IPS DF 4.7 (cell line): ENCODE measurements at regions not wholly inside any gene's neighbourhood (a gene's known extent, or its start where the extent isn't known, plus 50 kb on each side); places are given as distances from the start of the nearest gene placed in this dataset.
A peak's percentile ranks its signal among the peaks of the same experiment; 100 is the strongest.

Experiments used
- DNase-seq: peaks from one replicate; pipeline ENCODE4 v3.0.0-alpha.2; 2013; ENCODE audit warnings: low spot score; ENCODE audit errors: extremely low read depth

DNA sequence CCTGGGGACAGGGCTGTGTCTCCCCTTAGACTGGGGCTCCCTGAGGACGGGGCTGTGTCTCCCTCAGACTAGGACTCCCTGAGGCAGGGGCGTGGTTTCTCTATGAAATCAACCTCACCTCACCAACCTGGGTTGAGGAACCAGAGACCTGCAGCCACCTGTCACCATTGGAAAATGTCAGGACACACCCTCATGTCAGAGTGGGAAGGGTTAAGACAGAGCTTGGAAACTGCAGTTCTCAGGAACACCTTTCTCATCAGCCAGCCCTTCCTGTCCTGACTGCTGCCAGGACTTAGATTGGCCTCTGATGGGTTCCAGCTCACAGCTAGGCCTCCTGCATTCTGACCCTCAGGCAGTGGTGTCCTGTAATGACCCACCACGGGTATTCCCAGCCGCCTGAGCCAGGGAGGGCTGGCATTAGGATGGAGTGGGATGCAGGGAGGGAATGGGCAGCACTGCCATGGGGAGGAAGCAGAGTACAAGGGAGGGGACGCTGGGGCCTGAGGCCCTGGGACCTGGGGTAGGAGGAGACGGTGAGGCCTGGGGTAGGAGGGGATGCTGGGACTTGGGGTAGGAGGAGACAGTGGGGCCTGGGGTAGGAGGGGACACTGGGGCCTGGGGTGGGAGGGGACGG lies 76.3 kb downstream of the MRPL14 start:
- no peak for DNase-seq

DNA sequence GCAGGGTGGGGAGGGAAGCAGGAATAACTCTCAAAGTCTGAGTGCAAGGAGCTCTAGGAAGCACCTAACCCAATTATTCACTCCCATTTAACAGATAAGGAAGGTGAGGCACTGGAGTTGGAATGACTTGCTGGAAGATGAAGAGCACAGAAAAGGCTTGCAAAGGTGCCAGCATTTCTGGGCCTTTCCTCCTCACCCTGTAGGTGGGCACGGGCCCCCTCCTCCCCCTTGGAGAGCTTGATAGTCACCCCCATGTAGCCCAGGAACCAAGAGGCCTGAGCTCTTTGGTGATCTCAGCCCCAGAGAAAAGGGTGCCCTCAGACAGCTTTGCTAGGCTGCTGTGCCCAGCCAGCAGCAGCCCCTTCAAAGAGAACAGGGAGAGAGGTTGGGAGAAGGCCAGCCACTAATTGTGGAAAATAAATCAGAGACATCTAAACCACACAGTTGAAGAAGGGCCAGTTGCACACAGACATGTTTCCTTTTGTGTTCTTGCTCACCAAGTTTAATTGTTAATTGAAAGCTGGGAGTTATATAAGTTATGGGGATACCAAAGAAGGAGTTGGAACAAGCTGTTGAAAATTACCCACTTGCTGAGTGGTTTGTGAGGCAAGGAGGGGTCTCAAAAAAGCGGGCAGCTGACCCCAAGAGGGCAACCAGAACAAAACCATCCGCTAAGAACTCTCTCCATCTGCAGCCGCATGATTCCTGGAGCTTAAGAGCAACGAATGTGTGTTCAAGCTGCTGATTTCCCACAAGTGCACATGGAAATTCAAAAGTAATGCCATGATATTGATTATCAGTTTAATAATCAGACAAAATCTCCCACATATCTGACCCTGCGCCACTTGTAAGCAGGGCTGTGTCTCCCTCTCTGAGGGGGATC lies 77.0 kb downstream of the MRPL14 start:
- DNase-seq = no peak

DNA sequence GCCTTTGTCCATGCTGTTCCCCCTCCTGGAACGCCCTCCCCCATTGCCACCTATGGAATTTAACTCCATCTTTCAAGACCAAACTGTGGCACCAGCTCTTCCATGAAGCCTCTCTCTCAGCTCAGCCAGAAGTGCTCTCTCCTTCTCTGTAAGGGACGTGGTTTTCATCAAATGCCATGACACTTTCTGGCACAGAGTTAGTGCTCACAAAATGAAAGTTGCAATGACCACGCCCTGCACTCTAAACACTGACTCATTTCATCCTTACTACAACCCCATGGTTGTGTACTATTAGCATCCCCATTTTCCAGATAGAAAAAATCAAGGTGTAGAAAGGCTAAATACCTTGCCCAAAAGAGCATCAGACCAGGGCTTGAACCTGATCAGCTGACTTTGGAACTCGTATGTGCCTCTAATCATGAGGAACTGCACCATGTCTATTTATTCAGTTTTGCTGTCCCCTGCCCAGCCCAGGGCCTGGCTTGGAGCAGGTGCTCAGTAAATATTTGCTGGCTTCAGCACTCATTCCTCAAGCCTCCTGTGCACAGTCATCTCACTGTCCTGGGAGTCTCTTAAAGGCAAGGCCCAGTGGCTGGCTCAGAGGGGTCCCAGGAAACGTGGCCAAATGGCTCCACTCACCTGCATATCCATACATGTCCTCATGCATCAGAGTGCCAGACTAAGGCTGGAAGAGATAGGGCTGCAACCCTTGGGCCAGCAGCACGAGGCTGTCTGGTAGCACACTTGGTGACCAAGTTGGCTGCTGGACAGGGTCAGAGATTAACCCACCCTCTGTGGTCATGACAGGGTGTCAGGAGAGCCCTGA lies 77.9 kb downstream of the MRPL14 start:
- DNase-seq = no peak

DNA sequence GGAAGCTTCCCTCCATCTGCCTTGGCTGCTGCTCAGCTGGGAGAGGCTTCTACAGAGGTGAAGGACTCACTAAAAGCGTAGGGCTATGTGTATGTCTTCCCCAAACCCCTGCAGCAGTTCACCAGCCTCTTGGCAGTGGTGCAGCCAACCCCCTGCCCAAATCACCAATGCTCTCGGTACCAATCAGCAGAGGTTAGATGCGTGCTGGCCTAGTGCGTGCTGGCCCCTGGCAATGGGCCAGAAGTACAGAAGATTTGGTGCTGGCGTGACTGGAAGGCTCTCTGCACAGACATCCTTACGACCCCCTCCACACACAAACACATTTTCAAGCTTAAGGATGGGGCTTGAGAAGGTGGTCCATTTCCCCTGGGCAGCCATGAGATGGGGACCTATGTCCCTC lies 79.0 kb downstream of the MRPL14 start:
- no peak for DNase-seq

DNA sequence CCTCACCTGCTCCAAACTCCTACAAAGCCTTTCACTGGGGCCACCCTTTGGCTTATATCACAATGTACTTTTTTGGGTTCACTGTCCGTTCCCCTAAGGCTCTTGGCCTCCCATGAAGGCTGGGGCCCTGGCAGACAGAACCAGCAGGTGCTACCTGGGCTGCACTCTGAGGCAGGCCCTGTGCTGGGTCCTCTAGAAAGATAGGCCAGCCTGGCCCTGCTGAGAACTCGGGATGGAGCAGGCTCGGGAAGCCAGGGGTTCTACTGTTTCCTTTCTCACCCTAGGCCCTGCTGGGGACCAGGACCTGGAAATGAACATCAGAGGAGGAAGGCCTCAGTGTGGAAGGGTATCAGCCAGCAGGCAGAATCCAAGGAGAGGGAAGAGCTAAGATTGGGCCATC lies 79.5 kb downstream of the MRPL14 start:
- DNase-seq = no peak

DNA sequence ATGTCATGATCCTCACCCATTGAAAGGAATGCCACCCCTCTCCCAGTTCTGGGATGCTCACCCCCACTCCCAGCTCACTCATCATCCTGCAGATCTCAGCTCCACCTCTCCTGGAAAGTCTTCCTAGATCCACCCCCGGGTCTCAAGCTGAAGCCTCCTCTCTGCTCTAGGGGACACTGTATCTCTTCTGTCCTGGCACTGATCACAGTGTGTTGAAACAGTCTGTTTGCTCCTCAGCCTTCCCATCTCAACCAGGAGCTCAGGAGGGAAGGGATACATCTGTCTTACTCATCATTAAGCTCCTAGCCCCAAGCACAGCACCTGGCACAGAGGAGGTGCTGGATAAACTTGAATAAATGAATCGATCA lies 80.1 kb downstream of the MRPL14 start:
- no peak for DNase-seq

DNA sequence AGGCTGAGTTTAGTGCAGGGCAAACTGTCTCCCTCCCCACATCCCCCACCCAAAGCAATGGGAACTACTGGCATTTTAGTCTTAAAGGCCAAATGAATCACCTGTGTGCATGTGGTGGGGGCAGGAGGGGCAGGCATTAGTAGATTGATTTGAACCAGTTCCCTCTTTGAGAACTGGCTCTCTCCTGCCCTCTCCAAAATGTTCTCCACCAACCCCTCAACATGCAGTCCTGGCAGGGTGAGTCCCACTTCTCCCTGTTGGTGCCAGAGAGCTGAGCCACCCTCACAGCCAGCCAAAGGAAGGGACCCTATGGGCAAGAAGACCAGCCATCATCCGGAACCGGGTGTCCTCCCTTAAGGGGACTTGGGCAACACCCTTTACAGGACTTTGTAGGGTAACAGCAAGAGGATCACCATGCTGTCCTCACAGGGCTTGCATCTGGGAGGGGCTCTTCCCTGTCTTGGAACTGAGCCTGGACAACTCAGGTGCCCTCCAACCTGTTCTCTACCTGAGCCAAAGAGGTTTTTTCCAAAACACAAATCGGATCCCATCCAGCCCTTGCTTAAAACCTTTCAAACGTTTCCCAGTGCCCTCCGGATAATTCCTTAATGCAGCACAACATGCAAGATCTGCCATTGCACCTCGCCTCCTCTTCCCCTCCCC lies 80.6 kb downstream of the MRPL14 start:
- DNase-seq = no peak

DNA sequence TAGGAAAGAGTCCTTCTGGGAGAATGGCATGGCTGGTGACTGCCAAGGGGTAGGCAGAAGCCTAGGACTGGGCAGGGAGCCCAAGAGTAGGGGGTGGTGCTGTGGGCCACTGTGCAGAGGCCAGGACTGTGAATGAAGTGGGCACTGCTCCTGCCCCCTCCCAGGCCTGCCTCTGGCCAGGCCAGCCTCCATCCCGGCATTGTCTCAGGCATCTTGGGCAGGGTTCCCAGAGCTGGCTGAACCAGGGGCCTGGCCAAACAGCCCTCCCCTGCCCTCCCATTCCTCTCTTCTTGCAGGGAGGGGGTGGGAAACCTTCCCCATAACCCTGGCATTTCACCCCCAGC lies 81.6 kb downstream of the MRPL14 start:
- no peak for DNase-seq

DNA sequence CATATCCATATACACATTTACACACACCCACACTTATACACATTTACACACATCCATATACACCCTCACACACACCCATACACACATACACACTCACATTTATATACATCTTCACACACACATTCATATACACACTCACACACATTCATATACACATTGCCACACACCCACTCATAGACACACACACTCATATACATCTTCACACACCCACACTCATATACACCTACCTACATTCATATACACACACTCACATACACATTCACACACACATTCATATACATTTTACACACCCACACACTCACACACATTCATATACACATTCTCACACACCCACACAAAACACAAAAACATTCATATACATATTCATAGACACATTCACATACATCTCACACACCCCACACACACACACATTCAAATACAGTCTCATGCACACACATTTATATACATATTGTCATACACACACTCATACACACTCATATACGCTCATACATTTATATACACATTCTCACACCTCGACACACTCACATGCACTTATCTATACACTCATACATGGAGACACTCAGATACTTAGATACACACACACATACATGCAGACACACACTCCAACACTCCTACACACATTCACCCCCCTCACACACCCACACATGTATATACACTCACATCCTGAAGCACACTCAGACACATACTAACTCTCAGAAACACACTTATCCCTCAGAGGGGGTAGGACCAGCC lies 82.1 kb downstream of the MRPL14 start:
- no peak for DNase-seq

DNA sequence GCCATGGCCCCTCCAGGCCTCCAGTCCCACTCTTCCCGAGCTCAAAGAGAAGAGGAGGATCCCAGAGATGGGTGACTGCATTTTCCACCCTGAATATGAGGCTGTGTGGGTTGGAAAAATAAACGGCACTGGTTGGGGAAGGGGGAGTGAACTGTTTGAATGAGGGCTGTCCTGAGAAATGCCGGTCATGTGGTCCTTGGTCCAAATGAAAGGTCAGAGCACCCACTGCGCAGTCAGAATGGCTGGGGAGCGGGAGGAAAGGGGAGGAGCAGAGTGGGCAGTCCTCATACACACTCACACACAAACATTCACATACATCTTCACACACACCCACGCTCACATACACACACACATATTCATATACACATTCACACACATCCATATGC lies 83.1 kb downstream of the MRPL14 start:
- no peak for DNase-seq

DNA sequence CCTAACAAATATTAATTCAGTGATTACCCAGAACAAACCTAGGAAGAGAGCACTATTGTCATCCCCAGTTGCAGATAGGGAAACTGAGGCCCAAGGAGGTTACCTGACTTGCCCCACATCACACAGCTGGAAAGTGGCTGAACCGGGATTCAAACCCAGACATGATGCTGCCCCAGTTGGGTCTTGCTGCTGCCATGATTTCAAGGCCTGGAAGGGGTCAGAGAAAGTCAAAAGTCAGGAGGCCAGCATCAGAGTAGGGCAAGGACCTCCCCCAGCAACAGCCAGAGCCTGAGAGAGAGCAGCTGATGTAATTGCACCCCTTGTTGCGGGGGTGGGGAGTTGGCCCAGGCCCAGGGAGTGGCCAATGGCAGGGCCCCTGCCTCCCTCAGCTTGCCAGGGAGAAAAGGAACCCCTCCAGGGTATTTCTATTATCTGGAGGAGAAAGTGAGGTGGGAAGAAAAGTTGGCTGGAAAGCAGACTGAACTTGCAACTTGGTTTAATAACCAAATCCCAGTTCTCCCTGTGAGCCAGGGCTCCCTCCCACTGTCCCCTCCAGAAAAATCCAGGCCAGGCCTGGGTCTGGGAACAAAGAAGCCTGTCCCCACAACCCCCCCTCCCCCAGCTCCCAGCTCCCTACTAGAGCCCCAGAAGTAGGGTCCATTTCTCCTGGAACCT lies 83.6 kb downstream of the MRPL14 start:
- no peak for DNase-seq

DNA sequence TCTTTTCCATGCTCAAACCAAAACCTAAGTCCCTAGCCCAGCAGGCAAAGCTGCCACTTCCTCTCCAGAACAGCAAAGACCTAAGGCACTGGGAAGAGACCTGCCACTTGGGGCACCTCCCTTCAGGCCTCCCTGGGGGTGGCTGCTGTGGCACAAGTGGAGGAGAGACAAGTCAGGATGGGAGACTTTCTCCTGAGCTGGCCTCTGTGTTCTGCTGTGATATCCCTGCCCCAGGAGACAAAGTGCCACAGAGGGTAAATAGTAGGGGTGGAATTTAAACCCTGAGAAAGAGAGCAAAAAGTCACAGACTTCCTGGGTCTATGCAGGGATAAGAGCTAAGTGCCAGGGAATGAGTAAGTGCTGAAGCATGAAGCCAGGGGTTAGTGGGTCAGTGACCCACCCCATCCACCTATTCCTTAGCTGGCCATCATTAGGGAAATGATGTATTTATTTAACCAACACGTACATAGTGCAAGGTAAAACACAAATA lies 84.2 kb downstream of the MRPL14 start:
- no peak for DNase-seq

DNA sequence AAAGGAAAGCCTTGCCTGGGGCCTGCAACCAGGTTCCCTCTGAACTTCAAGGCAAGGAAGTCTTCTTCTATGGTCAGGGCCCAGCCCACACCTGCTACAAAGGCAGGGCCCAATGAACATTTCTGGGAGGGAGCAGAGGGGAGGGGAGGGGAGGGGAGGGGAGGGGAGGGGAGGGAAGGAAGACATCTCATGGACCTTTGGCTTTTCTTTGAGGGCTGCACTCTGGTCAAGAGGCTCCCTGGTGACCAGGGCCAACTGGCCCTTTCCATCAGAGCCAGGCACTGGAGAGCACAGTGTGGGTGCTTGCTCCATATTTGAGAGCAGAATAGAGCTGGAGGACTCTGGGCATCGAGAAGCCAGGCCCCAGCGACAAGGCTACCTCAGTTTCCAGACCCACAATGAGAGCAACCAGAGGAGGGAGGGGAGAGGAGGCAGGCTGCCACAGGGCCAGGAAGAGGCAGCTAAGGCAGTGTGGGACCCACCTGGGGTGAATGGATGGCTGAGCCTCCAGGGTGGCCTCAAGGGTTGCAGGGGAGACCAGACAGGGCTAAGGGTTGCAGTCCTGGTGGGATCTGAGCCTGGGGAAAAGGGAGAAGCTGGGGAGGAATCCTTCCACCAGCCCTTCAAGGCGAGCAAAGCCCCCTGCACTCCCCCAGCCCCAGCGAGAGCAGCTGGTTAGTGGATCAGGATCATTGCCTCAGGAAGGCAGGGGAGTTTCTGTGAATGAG lies 84.8 kb downstream of the MRPL14 start:
- DNase-seq = no peak

DNA sequence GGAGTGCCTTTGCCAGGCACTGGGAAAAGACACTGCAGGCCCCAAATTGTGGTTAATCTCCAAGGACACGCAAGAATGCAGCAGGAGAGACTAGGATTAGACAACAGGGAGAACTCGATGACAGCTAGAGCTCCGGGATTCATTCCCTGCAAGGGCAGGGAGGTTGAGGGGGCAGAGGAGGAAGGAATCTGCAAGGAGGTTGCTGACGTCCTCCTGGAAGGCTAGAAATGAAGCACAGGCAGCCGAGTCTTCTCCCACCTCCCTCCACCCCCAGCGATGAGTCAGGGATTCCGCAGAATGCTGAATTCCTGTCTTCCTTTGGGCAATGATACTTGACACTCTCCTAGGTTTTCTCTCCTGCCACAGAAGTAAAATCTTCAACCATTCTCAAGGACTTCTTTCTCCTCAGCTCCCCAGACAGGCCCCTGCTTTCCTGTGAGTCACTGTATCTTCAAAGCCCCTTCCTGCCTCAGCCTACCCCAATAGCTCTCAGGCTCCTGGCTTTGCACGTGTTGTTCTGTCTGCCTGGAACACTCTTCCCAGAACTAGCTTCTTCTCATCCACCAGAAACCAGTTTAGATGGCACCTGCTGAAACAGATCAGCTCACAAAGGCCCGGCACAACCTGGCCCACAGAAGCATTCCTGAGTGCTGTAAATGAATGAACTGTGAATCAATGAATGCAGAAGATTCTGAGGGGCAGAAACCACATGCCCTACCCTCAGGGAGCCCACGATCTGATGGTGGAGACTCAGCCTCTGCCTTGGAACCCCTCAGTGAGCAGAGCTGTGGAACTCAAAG lies 85.6 kb downstream of the MRPL14 start:
- peak; percentile 56 for DNase-seq

DNA sequence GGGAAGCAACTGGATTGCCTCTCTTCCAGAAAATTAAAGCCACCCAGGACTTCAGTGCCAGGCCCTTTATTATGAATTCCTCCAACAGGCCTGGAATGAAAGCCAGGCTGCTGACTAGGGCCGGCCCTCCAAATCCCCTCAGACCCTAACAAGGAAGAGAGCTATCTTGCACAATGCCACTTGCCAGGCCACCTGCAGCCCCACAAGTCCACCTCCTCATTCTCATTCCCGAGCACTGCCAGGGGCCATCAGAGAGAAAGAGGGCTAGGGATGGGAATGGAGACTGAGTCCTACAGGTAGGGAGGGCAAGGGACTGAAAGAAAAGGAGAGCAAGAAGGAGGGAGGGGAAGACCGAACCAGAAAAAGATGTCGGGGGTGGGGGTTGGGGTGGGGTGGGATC lies 86.5 kb downstream of the MRPL14 start:
- no peak for DNase-seq

DNA sequence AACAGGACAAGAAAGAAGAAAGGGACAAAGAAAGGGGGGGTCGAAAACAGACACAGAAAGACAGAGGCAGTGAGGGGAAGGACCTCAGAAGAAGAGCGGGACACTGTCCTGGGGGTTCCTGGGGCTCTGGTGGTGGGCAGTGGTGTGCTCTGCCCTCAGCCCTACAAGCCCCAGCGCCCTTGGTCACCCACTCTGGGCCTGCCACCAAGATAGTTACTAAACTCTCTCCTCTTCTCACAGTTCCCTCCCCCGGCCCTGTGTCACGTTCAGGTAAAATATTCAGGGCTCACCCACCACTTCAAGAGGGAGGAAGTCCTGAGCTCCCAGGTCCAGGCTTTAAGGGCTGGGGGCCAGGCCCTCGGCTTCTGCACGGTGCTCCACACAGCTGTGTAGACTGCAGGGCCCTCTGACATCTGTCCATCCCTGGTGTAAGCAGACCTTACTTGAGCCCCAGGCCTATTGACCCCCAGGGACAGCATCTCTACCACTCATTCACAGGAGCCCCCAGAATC lies 87.4 kb downstream of the MRPL14 start:
- DNase-seq = no peak

DNA sequence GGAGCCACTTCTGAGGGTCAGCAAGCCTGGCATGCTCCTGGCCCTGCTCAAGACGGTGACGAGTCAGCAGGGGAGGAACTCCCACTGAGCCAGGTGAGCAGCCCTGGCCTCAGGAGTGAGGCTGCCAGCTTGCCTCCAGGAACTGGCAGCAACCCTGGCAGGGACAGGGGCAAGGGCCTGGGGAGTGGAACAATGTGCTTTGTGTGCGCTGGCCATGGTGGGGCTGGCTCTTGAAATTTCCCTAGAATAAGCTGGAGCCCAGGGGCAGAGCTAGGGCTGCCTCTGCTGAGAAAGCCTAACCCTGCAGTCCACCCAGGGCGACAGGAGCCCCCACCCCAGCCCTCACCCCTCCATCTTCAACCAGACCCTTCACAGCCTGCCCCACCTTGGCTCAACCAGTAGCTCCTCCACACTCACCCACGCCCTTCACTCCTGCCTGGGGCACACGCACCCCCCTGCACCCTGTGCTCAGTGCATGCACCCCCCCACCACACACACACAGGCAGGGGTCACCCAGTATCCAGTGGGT lies 88.0 kb downstream of the MRPL14 start:
- DNase-seq = no peak

DNA sequence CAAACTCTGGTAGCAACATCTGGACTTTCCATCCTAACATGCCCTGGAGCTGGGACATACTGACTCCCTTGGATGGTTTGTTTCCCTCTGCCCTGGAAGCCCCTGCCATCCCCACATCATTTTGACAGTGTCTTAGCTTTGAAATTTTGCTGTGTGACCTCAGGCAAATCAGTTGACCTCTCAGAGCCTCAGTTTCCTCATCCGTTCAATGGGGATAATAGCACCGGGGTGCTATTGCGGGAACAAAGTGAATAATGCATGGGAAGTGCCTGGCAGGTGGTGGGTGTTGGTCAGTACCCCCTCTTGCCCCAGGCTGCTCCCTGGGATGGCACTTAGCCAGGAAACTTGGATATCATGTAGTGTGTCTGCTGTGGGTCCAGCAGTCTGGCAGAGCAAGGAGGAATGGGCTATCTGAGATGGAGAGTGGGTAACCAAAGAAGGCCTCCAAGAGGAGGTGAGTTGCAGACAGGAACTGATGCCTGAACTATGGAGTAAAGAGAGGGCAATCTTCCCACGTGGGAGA lies 88.6 kb downstream of the MRPL14 start:
- no peak for DNase-seq
